Fibroblast of upper back skin (primary cell): ENCODE measurements at regions not wholly inside any gene's neighbourhood (a gene's known extent, or its start where the extent isn't known, plus 50 kb on each side); places are given as distances from the start of the nearest gene placed in this dataset.

Experiments used
- DNase-seq: peaks from one replicate; pipeline ENCODE4 v3.0.0-alpha.2; 2013

DNA sequence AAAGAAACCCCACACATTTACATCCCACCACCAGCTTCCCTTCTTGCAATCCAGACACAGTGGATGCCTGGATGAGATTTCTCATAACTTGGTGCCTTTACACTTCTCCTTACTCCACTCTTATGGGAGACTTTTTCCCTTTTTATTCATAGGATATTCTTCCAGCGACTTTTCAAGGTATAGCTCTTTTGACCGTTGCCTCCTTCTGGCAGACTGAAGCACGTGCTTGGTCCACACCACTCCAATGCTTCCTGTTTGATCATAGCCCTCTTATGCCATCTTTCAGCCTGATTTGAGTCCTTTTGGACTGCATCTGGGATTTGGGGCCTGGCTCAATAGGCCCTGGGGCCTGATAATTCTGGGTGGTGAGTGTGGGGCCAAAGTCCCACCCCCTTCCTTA, 87.7 kb downstream of the ERCC5 start:
- no peak for DNase-seq

DNA sequence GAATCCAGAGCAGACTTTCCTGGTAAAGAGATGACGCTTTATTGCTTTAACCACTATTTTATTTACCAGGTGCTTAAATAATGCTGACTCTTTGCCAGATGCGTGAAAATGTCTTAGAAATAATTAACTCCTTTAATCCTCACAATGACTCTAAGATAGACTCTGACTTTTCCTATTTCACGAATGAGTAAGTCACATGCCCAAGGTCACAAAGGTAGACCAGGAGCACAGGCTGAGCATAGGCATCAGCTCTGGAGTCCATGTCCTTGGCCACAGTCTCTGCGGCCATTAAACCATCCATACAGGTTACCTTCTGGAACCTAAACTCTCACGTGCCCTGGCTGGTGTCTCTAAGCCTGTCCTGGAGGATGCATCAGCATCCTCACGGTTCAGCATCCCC, 87.3 kb downstream of the ERCC5 start:
- DNase-seq = no peak

DNA sequence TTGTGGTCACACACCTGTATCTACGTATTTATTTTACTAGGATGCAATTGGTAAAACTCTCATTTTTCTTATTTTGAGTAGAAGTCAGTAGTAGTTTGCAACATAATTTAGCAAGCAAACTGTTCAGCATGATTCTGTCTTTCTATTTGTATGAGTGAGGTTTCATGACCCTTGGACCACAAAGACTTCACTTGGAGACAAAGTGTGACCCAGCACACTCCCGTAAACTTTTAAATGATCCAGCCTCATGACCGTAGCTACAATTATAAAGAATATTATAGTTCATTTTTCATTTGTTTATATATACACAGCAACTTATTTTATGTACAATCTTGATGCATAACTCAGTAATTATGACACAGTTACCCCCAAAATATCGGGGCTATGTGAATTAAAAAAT, 86.5 kb downstream of the ERCC5 start:
- DNase-seq = no peak

DNA sequence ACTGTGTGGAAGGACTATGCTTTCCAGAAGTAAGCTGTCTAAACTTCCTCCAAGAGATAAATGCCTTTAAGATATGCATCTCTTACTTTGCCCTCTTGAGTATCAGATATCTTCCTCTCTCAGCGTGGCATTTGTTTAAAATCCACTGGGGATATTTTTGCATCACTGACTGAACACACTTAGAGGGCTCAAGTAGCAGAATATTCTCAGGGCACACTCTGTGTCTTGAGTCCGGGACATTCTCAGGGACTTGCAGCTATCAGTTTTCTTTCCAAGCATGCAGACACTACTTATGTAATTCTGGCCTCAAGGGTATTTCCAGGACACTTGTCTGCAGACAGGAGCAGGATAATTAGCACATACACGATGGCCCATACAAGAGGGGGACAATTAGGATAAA, 84.7 kb downstream of the ERCC5 start:
- DNase-seq = no peak

DNA sequence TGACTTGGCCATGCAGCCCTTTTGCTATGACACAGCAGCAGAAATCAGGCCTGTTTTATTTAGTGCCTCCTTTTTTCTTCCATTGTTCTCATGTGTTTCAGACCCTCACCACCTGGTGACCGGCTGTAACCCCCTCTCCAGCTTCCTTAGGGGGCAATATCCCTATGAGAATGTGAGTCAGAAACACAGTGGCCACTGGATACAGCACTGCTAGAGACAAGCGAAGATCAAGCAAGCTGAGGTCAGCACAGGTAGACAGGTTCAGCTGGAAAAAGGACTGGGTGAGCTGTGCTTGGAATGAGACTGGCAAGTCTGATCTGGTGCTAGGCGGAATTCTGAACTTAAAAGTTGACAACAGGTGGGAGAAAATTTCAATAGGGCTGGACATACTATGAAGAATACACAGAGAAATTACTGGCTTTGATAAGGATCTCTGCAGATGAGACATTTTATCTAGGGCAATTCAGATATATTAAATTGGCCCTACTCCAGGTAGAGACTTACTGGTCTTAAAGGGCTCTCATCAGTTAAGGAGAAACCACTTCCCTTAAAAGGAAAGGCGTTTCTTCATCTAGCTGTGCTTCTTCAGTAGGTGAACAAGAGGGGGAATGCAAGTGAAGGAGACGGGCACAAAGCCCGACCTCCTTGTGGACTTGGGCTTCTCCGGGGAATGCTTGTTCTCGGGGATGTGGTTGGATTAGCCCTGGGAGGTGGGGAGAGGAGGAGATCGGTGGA, 83.3 kb downstream of the ERCC5 start:
- no peak for DNase-seq
